Activated gamma-delta T cell treated with anti-CD3 and anti-CD28 coated beads, Interleukin-2, amount 50 U/mL, for 16 hours (primary cell): ENCODE measurements at regions not wholly inside any gene's neighbourhood (a gene's known extent, or its start where the extent isn't known, plus 50 kb on each side); places are given as distances from the start of the nearest gene placed in this dataset.

Experiments used
- DNase-seq: peaks from one replicate; pipeline ENCODE4 v3.0.0-alpha.2; 2020; ENCODE audit warnings: low read depth

- no peak for DNase-seq
Measured at GRCh38 chr9:129359916-129360536, 182.0 kb upstream of the IER5L start.

GRCh38 chr9:129359162-129359811, 181.2 kb upstream of the IER5L start:
- DNase-seq = no peak

GRCh38 chr9:129358621-129359154, 180.6 kb upstream of the IER5L start:
- no peak for DNase-seq

- DNase-seq = no peak
Measured at GRCh38 chr9:129357773-129358245, 179.7 kb upstream of the IER5L start.

GRCh38 chr9:129356871-129357772, 179.1 kb upstream of the IER5L start:
- DNase-seq = no peak

- DNase-seq = no peak
Measured at GRCh38 chr9:129355631-129356030, 177.6 kb upstream of the IER5L start.

- DNase-seq = no peak
Measured at GRCh38 chr9:129354498-129354897, 176.4 kb upstream of the IER5L start.

- DNase-seq = no peak
Measured at GRCh38 chr9:129353697-129354336, 175.8 kb upstream of the IER5L start.

- no peak for DNase-seq
Measured at GRCh38 chr9:129352146-129352865, 174.2 kb upstream of the IER5L start.

GRCh38 chr9:129351642-129352145, 173.6 kb upstream of the IER5L start:
- DNase-seq = no peak

- no peak for DNase-seq
Measured at GRCh38 chr9:129351058-129351641, 173.1 kb upstream of the IER5L start.

- DNase-seq = no peak
Measured at GRCh38 chr9:129350143-129350935, 172.3 kb upstream of the IER5L start.

GRCh38 chr9:129349665-129349947, 171.5 kb upstream of the IER5L start:
- no peak for DNase-seq

GRCh38 chr9:129348890-129349664, 171.0 kb upstream of the IER5L start:
- DNase-seq = no peak

- no peak for DNase-seq
Measured at GRCh38 chr9:129347316-129348120, 169.5 kb upstream of the IER5L start.

GRCh38 chr9:129346046-129346445, 168.0 kb upstream of the IER5L start:
- DNase-seq = no peak

GRCh38 chr9:129344641-129345495, 166.8 kb upstream of the IER5L start:
- DNase-seq = no peak
